NT2/D1 (cell line): ENCODE measurements at regions not wholly inside any gene's neighbourhood (a gene's known extent, or its start where the extent isn't known, plus 50 kb on each side); places are given as distances from the start of the nearest gene placed in this dataset.

Source experiments
- SUZ12 ChIP-seq: IDR thresholded peaks from 2 replicates; pipeline ENCODE4 v1.6.1; 2011; ENCODE audit not compliant: insufficient read length, insufficient read depth; ENCODE audit errors: extremely low read depth
- YY1 ChIP-seq: IDR thresholded peaks from 2 replicates; pipeline ENCODE4 v1.6.1; 2011; ENCODE audit not compliant: insufficient read length, insufficient read depth
- ZNF274 ChIP-seq: IDR thresholded peaks from 2 replicates; pipeline ENCODE4 v1.6.1; 2011; ENCODE audit warnings: mild to moderate bottlenecking, low read depth, low read length

DNA sequence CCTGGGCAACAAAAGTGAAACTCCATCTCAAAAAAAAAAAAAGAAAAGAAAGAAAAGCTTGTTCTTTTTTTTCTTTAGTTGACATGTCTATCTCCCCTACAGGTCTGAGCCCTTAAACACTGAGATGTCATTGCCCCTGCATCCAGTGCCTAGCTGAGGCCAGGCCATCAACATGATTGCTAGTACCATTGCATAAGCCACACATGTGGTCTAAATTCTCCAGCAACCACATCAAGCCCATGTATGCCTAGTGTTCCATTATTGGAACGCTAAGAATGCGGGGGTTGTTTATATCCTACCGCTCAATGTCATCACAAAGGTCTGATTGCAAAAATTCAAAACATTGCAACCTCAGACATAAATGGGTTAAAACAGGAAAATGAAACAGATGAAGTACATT is 62.7 kb downstream of the NPTX2 start:
- no peak for TF ChIP-seq YY1
- TF ChIP-seq SUZ12, result no peak
- no peak for TF ChIP-seq ZNF274
